A549 (cell line): ENCODE measurements at regions not wholly inside any gene's neighbourhood (a gene's known extent, or its start where the extent isn't known, plus 50 kb on each side); places are given as distances from the start of the nearest gene placed in this dataset.

ENCODE experiments used
- BHLHE40 ChIP-seq: IDR thresholded peaks from 2 replicates; pipeline ENCODE4 v1.6.1; 2012; ENCODE audit warnings: low read depth, low read length, inconsistent platforms
- CEBPB ChIP-seq, 2 experiments: fragments of >200 bp in 1 of 2; sonication (Bioruptor Twin) in 1 of 2; formaldehyde crosslinking in 1 of 2; IDR thresholded peaks; 2 replicates each; pipeline ENCODE4 v1.6.1; 2012 to 2016
- CHD2 ChIP-seq: fragments of 150-350 bp; IDR thresholded peaks from 2 replicates; pipeline ENCODE4 v1.6.1; 2014; ENCODE audit warnings: low read length; ENCODE audit not compliant: partially characterized antibody
- CTCF ChIP-seq: fragments of >200 bp; sonication (Bioruptor Twin); formaldehyde crosslinking; IDR thresholded peaks from 3 replicates; pipeline ENCODE4 v1.5.1; 2016
- EHMT2 ChIP-seq: fragments of 200-600 bp; sonication (generic); IDR thresholded peaks from 2 replicates; pipeline ENCODE4 v1.6.1; 2016; ENCODE audit warnings: antibody characterized with exemption, low read depth, mild to moderate bottlenecking, moderate library complexity
- MAZ ChIP-seq: fragments of 150-350 bp; IDR thresholded peaks from 2 replicates; pipeline ENCODE4 v1.6.1; 2014; ENCODE audit warnings: antibody characterized with exemption, low read depth, low read length, borderline replicate concordance
- POLR2A ChIP-seq: IDR thresholded peaks from 2 replicates; pipeline ENCODE4 v1.6.1; 2012; ENCODE audit warnings: mild to moderate bottlenecking, low read length
- RFX5 ChIP-seq: fragments of 450-650 bp; IDR thresholded peaks from 2 replicates; pipeline ENCODE4 v1.7.1; 2014; ENCODE audit warnings: antibody characterized with exemption, mild to moderate bottlenecking, moderate library complexity
- USF2 ChIP-seq: fragments of 450-650 bp; IDR thresholded peaks from 2 replicates; pipeline ENCODE4 v1.6.1; 2014; ENCODE audit warnings: antibody characterized with exemption

- TF ChIP-seq CEBPB (IDR thresholded peaks at IDR 0.05) (no peak), CTCF (no peak), BHLHE40 (no peak), CHD2 (no peak), MAZ (no peak), POLR2A (no peak), USF2 (no peak), EHMT2 (no peak), RFX5 (no peak)
Measured at GRCh38 chr14:95437715-95438114, 78.7 kb downstream of the SYNE3 start.
